Activated T-helper 1 cell treated with anti-CD3 and anti-CD28 coated beads, Interleukin-2, amount 50 U/mL, for 16 hours (primary cell): ENCODE measurements at regions not wholly inside any gene's neighbourhood (a gene's known extent, or its start where the extent isn't known, plus 50 kb on each side); places are given as distances from the start of the nearest gene placed in this dataset.

Experiments
- DNase-seq, 2 donors: peaks; one replicate each; pipeline ENCODE4 v3.0.0-alpha.2; 2020; ENCODE audit warnings: low read depth in 1 of 2, low spot score in 1 of 2

DNA sequence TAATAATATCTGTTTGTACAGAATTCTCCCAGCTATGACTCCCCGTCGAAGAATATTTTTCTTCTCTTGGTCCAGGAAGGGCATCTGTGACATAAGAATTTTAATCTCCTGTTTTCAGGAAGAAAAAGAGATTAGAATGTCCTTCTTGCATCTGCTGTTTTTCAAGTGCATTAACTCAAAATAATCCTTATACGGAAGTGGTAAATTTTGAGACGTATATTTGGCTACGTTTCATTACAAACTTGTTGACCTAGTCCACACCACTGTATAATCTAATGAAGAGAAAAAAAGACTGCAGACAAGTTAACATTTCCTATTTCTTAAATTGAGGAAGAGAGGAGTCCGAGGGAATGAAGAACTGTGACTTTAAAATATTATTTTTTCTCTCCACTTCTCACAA is 959.9 kb downstream of the DIAPH3 start:
- no peak for DNase-seq

DNA sequence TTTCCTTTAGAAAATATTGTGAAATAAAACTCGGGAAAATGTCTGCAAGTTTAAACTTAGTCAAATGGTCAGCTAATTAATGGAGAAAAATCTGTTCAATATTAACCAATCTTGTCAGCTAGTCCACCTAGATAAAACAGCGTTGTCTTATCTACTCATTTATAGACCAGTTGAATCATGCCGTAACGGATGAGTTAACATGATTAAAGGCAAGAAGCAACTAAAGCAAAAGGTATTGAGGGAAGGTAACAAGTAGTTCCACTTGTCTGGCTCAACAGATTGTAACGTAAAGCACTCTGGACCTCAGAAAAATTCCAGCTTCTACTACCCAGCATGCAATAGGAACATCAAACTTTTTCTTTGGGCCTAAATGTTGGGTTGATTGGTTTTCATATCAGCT is 958.2 kb downstream of the DIAPH3 start:
- no peak for DNase-seq

DNA sequence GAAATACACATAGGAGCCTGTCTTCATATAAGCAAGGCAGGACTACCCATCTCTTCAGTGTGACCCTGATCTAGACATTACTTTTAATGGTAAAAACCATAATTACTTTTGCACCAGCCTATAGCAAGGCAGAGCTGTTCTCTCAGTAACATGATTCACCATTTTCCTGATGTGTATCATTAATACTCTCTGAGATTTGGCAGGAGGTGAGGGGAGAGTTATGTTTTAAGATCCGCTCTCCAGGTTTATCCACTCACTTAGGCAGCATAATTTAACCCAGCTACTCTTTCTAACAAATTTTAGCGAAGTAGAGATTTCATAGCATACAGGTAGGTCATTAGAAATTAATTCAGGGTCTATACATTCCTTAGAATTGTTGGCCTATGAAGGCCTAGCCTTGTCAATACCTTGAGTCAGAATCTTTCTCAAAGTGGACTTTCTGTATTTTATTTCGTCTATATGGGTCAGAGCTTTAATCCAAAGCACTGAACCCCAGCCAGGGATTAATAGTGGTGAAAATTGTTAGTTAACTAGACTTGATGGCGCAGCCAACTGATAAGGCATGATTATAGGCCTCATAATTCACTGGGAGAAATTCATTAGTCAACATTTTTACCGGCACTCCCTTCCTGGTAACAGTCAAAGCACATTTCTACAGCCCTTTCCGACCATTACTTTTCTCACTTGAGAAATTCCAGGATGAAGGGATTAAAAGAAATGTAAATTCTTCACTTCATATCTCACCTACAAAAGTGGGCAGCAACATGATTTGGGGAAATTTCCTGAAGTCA is 955.1 kb downstream of the DIAPH3 start:
- DNase-seq: no peak

DNA sequence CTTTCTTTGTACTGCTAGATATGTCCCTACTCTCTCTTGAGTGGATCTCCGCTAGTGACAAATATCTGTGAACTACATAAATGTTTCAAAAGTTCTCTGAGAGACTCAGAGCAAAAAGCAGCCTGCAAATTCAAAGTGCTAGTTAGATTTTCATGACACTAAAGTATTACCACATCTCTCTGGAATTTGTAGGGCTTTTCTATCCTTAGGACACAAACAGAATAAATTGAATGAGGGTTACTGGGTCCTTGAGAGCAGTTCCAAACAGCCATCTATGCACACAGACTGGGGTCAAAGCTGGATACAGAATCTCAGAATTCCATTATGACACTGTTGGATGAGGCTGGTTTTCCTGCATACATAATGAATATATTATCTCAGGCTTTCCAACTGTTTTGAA is 953.2 kb downstream of the DIAPH3 start:
- DNase-seq: no peak

DNA sequence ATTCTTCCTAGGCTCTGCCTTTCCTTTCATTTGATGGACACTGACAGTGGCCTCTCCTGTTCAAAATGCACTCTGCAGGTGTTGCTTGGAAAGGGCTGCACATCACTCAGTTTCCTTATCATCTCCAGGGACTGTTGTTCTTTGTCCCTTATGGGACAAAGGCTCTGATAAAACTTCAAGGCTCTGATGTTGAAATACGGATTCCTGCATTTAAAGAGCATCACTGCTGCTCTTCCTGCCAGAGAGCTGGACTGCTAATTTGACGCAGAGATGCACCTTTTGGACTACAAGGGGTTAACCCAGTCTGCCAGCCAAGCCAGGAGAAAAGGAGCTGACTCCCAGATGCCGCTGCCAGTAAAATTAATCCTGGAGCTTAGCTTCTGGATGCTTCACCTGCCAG is 952.1 kb downstream of the DIAPH3 start:
- no peak for DNase-seq

DNA sequence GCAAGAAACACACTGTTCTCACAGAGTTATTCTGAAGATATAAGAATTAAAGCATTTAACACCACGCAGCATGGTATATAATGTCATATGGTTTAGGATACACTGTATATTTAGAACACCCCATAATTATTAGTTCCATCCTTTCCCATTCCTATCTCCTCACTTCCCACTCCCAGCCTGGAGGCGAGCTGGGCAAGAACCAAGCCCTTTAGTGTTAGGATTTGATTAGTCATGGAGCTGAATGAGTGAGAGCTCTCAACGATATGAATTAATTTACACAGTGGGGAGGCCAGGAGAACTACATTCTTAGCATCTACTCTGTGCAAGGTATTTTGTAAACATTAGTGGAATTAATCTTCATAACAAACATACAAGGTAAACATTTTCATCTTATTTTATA is 934.3 kb downstream of the DIAPH3 start:
- no peak for DNase-seq

DNA sequence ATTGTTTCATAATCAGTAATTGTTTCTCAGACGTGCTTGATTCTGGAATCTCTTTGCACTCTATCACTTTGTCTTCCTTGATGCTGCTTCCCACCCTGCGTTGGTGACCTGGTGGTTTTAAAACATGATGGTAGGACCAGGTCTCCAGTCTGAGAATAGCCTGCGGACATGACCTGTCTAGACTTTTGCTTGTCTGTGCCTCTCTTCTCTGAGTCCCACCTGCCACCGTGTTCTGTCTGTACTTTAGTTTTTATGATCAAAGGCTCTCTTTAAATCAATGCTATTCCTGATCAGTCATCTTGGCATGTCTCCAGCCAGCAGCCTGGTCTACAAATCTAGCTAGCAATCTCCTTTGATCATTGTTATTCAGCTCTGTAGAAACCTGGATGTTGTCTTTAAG is 933.9 kb downstream of the DIAPH3 start:
- DNase-seq: no peak

DNA sequence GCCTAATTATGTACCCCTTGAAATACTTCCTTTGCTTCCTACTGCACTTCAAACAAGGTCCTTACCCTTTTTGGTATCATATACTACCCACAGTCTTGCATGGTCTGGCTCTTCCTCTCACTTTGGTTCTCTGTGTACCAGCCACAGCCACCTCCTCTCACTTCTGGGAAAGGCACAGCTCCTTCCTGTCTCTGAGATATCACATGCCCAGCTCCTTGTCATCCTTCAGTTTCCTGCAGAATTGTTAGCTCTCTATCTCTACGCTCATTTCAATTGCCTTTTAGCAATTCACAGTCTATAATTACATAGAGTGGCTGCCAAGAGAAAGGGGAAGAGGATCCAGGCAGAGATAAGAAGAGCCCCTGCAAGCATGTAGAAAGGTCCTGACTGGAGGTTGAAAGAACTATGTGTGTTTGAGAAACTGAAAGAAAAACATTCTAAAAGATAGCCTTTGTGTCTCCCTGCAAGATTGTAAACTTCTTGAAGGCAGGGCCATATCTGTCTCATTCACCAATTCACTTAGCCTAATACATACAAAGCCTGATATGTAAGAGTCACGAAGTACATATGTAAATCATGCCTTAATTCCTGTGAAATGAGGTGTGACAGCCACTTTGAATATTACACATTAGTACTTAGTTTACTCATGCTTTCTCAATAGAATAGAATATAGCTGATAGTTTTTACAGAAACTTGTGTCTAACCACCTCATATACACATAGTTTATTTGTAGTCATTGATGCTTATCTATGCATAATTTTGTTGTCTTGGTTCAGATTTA is 933.1 kb downstream of the DIAPH3 start:
- DNase-seq: no peak

DNA sequence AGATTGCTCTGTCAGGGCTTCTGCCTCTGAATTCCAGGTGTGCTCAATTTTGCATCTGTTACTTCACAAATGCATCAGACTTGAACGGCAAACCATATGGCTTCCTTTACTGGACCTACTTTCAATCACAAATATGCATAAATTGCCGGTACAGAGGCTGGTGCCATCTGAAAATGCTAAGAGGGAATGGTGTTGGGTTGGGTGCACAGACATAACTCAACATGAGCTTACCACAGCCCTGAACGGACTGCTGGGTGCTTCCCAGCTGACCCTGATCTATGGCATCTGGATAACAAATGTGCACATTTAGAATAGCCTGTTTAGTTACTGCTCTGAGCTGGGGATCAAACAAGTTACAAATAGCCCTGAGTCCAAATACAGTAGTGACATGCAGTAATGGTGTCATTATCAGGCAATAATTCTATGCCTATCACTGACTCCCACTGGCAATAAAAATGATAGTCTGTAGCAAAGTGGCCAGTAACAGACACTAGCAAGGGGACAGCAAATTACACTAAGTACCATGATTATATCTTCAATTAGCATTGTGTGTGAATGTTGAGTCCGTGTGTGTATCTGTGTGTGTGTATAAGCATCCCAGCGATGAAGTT is 927.3 kb downstream of the DIAPH3 start:
- DNase-seq: no peak

DNA sequence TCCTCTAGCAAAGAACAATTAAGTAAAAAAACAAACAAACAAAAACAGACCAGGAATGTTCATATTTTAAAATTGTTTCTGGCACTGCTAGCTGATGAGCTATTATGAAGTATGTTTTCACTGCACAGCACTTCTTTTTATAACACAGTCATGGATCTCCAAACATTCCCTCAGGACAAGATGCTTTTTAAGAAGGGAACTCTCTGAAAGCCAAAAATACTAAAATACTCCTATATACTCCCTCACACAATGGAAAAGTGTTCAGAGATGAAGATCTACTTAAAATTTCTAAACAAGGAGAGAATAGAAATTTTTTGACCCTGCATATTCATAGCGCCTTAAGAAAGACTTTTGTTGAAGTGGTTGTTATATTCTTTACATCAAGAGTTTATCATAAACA is 926.8 kb downstream of the DIAPH3 start:
- no peak for DNase-seq

DNA sequence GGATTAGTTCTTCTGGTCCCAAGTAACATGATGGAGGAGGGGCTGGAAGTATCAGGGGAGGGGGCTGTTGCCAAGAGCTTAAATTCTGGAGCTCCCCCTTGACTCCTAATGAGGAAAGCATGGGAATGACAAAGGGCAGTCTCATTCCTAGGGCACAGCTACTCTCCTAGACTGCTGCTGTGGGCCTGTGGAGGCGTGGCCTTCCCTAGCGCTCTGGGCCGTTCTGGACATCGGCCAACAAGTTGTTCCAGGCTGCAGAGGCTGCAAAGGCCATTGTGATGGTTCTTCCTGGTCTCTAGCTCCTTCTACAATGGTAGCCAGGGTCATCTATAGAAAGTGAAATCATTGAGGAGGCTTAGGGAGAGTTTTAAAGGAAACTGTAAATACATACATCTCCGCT is 916.6 kb downstream of the DIAPH3 start:
- no peak for DNase-seq

DNA sequence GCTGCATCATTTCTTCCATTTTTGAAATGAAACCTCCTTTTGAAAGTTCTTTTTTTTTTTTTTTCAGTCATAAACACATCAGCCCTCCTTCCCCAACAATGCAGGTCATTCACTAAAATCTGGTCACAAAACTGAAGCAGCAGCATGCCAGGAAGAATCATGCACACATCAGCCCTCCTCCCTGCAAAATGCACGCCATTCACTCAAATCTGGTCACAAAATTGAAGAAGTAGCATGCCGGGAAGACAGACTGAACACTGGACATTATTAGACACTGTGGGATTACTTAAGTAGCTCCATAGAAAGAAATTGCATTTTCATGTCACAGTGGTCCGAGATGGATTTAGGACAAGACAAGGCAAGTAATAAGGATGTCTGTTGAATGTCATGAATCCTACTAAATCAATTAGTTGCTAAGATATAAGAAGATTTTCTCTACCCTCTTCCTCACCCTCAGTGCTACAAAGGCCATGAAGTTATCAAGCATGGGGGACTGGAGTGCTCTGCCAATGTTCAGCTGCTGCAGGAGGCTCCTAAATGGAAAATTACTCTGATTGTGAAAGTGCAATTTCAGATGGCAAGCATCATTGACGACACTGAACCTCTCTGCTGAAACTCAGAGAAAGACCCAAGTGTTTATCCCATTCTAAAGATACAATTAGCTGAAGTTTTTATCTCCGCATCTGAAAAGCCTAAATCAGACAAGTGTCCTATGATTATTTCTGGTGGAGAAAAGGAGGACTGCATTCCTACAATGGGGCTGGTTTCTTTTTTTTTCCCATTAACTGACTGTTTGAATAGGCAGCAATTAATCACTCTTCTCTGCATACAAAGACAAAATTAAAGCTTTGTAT is 913.2 kb downstream of the DIAPH3 start:
- no peak for DNase-seq

DNA sequence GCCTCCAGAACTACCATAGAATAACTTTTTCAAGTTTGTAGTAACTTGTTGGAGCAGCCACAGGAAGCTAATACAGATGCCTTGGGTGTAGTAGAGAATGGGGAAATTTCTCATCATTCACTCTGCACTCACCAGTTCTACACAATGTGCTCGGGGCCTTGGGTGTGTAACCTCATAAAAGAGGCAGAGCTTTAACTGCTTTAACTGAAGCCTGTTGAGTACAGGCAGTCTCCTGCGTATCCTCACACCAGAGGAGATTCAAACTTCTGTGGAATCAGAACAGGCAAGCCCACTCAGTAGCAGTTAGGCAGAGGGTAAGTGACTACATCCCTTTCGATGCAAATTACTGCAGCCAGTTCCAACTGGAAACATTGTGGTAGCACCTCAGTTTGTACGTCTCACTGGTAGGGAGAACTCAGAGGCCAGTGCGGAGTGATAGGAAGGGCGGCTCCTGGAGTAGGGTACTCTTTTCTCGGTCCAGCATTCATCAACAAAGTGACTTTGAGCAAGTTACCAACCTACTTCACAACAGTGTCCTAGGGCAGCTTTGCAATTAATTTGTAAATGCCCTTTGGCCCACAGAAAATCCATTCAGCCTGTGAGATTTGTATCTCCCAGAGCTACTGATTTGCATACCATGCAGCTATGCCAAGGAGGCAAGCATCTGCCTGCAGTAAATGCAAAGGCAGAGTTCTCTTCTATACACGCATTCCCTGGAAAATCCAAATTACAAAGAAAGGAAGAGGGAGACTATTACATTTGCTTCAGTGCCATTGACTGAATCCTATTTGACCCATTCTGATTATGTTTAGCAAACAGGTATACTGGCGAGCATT is 904.3 kb downstream of the DIAPH3 start:
- DNase-seq: no peak

DNA sequence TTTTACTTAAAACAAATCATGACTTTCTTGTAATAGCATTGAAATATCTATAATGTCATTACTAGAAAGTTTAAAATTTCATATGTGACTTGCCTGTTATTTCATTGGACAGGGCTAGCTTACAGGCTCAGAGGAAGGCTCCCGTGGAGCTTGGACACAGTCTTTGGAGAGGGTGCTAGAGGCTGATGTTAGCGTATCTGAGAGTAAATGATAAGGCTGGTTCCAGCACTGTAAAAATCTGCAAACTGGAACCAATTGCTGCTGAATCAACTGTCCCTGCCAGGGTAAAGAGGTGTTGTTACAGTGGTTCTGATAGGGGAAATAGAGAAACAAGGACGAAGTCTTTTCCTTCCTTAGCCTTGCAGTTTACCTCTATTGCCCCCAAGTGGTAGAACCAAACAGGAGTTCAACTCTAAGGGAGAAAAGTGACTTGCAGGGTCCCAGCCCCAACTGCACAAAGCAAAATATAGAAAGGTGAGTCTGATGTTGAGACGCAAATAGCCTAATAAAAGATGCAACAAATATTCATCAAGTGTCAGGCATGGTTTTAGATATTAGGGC is 901.7 kb downstream of the DIAPH3 start:
- DNase-seq: no peak

DNA sequence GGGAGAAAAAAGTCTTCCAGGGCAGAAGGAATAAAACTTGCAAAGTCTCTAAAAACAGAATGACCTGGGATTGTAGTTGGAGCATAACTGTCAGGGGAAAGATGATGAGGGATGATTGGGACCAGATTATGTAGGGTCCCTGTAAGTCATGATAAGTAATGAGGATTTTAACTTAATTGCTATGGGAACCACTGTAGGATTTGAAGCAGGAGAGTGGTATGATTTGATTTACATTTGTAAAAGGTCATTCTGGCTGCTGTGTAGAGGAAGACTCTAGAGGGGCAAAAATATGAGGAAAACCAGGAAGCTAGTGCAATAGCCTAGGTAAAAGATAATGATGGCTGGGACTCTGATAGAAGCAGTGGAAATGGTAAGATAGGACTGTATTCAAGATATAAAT is 900.2 kb downstream of the DIAPH3 start:
- DNase-seq: no peak

DNA sequence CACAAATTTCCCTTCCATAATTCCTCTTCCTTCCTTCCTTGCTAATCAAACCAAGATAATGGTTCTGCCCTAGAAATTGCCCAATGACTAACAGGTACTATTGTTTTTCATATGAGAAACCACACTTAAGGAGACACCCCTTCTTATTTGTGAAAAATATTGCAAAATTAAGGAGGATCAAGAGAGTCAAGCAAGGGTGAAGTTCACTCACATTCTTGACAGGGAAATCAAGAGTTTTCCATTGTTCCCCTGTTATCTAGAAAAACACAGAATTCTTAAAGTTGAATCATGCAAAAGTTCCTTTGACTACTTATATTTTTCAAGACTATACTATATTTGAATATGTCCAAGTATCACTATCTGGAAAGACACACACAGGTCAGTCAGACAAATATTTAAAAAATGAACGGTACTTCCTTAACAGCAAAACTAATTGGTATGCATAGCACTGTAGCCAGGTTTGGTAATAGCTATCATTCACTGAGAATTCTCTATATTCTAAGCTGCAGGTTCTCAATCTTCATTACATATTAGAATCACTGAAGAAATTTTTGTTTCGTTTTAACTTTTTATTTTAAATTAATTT is 897.2 kb downstream of the DIAPH3 start:
- DNase-seq: no peak

DNA sequence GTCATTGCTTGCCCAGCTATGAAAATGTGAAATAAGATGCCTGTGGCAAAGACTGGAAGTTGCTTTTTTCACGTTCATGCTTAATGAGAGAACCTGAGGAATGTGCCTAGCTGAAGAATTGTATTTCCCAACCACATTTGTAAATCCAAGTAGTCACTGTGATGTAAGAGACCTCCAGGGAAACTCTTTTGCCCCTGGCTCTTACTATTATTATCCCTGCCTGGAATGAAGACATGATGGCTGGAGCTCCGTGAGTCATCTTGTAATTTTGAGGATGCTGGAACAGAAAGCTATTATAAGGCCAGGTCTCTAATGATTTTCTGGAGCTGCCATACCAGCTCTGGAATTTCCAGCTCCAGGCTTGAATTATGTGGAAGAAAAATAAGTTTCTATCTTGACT is 894.3 kb downstream of the DIAPH3 start:
- no peak for DNase-seq

DNA sequence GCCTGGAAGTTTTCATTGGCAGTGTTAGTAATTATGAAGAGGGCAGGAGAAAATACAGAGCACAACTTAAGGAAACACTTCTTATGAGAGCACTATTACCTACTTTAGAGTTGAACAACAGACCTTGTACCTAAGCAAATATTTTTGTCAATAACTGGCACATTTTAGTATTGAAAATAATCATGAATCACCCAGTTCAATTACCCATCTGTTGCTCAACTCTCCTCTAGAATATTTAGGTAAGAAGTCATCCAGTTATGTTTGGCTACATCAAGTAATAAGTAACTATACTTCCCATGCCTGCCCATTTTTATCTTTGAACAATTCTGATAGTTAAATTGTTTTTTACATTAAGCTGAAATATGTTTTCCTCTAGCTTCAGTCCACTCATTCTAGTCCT is 893.4 kb downstream of the DIAPH3 start:
- DNase-seq: no peak

DNA sequence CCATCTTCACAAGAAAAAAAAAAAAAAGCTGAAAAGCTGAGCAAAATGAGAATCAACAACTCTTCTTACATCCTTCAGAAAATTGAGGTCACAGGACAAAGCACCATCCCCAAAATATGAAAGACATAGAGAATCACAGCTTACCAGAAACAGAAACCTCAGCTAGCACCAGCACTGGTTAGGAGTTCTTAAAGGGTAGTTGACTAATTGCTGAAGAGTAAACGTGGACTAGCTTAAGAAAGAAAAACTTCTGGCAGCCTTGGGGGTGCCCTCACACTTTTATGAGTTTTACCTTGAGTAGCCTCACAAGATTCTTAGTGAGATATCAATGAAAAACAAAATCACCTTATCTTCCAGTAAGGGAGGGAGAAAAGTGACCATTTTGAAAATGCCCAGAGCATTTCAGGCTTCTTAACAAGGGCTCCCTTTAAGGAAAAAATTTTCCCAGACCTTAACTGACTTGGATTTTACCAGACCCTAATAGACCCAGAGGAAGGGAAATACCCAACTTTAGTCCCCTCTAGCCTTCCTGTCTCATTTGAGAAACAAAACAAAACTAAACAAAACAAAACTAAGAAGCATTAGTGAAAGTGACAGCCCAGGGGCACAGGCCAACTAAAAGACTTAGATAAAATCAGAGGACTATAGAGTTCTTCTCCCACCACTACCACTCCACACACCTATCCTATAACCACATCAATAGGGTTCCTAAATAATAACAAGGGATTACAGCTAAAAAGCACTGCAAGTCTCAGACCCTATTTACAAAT is 888.6 kb downstream of the DIAPH3 start:
- no peak for DNase-seq
